ENCODE measurements at regions not wholly inside any gene's neighbourhood (a gene's known extent, or its start where the extent isn't known, plus 50 kb on each side); places are given as distances from the start of the nearest gene placed in this dataset.

GRCh38 chr18:1573732-1574131, 669.1 kb downstream of the ADCYAP1 start:
- in situ Hi-C loops (cut with HindIII; ENCODE audit: low sequenced_read_pairs), result no loop called here

GRCh38 chr18:1575084-1575483, 670.4 kb downstream of the ADCYAP1 start:
- in situ Hi-C loops (cut with HindIII; ENCODE audit: low sequenced_read_pairs), result no loop called here

More at GRCh38 chr18:1573732-1574131, 669.1 kb downstream of the ADCYAP1 start:
- DNase-seq (ENCODE audit: low spot score), result no peak

GRCh38 chr18:1578505-1578904, 673.8 kb downstream of the ADCYAP1 start:
- DNase-seq (ENCODE audit: low spot score), result no peak
- in situ Hi-C loops (cut with HindIII; ENCODE audit: low sequenced_read_pairs), result no loop called here

More at GRCh38 chr18:1575084-1575483, 670.4 kb downstream of the ADCYAP1 start:
- no peak for DNase-seq (ENCODE audit: low spot score)

DNA sequence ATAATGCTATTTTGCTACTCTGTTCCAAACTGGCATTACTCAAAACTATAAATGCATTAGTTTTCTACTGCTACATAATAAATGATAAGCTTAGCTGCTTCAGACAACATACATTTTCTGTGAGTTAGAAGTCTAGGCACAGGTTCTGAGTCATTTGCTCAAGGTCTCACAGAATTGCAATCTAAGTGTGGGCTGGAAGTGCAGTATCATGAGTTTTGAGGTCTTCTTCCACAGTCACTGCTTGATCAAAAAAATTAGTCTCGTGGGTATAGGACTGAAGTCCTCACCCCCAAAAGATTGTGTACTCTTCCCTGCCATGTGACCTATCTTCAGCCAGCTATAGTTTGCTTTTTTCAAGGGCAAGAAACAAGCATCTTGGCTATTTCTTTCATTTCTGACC, 676.9 kb downstream of the ADCYAP1 start:
- in situ Hi-C loops (cut with HindIII; ENCODE audit: low sequenced_read_pairs), result no loop called here
- no peak for DNase-seq (ENCODE audit: low spot score)

DNA sequence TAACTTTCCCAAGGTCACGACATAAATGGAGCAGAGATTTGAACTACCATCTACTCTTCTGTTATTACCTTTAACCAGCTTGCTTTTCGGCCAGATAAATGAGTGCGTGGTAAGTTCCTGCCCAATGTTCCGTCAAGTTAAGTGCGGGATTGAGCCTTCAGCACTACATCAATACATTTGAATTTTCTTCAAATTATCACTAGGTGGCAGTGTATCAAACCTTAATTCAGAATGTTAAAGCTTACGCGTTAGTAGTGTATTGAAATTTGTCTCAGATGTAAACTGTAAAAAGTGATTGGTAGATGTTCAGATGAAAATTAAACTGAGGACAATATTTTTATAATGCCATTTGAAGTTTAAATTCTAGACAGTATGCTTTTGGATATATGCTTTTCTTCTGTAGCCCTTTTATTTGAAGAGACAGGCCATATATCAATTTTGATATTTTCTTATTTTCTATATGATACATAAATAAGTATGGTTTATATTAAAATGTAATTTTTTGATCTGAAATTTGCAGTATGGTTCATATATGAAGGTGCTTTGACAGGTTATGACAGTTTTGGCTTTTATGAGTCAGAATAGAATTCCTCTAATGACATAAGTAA, 681.3 kb downstream of the ADCYAP1 start:
- in situ Hi-C loops (cut with HindIII; ENCODE audit: low sequenced_read_pairs), result no loop called here
- DNase-seq (ENCODE audit: low spot score), result peak; percentile 31

DNA sequence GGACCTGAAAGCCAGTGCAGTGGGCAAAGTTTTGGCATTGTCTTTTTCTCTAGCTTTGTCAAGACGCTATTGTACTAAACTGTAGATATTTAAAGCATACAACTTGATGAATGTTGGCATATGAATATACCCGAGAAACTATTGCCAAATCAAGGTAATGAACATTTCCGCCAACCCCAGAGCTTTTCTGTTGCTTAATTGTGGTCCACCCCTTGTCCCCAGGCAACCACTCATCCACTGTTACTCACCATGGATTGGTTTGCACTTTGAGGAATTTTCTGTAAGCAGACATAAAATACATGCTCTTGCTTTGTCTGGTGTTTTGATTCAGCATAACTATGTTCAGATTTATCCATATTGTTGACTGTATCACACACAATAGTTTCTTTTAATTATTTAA, 688.4 kb downstream of the ADCYAP1 start:
- in situ Hi-C loops (cut with HindIII; ENCODE audit: low sequenced_read_pairs), result no loop called here
- no peak for DNase-seq (ENCODE audit: low spot score)

DNA sequence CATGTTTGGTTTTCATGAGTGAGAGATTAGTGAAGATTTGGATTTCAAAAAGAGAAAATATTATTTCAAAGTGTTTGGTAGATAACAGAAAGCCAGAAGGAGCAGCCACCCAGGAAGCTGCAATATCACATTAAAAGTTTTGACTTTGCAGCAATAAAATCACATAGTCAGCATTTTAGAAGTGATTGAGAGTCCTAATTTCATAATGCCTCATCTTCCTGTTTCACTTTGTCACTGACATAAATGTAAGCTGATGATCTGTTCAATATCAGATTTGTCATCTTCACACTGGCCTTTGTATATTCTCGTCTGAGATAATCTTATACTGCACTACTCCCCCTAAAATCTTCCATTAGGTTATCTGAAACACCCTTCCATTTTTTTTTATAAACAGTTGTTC, 690.5 kb downstream of the ADCYAP1 start:
- DNase-seq (ENCODE audit: low spot score), result no peak
- in situ Hi-C loops (cut with HindIII; ENCODE audit: low sequenced_read_pairs), result no loop called here

- in situ Hi-C loops (cut with HindIII; ENCODE audit: low sequenced_read_pairs), result no loop called here
- no peak for DNase-seq (ENCODE audit: low spot score)
These were observed 694.5 kb downstream of the ADCYAP1 start for GRCh38 chr18:1599196-1599595.

DNA sequence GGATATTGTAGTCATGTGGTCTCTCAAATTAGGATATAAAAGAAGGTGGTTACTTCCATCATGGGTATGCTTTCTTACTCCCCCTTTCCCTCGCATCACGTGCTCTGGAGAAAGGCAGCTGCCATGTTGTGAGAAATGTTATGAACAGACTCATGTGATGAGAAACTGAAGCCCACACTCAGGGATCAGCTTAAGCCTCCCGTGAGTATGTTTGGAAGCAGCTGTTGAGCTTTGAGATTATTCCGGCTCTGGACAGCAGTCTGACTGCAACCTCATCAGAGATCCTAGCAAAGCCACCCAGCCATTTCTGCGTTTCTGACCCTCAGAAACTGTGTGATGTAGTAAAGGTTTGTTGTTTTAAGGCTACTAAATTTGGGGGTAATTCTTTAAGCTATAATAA, 700.1 kb downstream of the ADCYAP1 start:
- in situ Hi-C loops (cut with HindIII; ENCODE audit: low sequenced_read_pairs), result no loop called here
- no peak for DNase-seq (ENCODE audit: low spot score)

- in situ Hi-C loops (cut with HindIII; ENCODE audit: low sequenced_read_pairs), result no loop called here
- no peak for DNase-seq (ENCODE audit: low spot score)
These were observed 713.7 kb downstream of the ADCYAP1 start for GRCh38 chr18:1618364-1618763.

DNA sequence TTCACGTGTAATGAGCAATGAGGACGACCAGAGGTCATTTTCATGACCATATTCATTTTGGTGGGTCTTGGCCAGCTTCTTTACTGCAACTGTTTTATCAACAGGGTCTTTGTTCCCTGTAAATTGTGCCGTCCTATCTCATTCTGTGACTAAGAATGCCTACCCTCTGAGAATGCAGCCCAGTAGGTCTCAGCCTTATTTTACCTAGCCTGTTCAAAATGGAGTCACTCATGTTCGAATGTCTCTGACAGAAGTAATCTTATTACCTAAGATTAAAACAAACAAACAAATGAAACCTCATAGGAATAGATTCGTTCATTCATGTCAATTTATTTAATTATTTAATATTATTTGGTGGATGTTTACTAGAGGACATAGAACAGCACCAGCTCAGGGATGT, 714.8 kb downstream of the ADCYAP1 start:
- DNase-seq (ENCODE audit: low spot score), result no peak
- in situ Hi-C loops (cut with HindIII; ENCODE audit: low sequenced_read_pairs), result no loop called here

DNA sequence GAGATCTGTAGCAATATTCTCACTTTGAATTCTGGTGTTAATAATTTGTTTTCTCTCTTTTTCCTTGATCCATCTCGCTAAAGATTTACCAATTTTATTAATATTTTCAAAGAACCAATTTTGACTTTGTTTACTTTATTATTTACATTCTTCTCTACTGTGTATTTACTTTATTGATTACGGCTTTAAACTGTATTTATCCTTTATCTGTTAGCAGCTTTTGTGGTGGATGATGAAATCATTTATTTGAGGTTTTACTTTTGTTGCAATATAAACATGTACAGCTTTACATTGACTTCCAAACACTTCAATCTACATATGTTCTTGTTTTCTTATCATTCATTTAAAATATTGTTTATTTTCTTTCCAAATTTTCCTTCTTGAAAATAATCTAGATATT, 719.9 kb downstream of the ADCYAP1 start:
- in situ Hi-C loops (cut with HindIII; ENCODE audit: low sequenced_read_pairs), result no loop called here
- DNase-seq (ENCODE audit: low spot score), result no peak

GRCh38 chr18:1627494-1627893, 722.8 kb downstream of the ADCYAP1 start:
- DNase-seq (ENCODE audit: low spot score), result no peak
- in situ Hi-C loops (cut with HindIII; ENCODE audit: low sequenced_read_pairs), result no loop called here

- in situ Hi-C loops (cut with HindIII; ENCODE audit: low sequenced_read_pairs), result no loop called here
- no peak for DNase-seq (ENCODE audit: low spot score)
These were observed 744.0 kb downstream of the ADCYAP1 start for GRCh38 chr18:1648712-1649111.

DNA sequence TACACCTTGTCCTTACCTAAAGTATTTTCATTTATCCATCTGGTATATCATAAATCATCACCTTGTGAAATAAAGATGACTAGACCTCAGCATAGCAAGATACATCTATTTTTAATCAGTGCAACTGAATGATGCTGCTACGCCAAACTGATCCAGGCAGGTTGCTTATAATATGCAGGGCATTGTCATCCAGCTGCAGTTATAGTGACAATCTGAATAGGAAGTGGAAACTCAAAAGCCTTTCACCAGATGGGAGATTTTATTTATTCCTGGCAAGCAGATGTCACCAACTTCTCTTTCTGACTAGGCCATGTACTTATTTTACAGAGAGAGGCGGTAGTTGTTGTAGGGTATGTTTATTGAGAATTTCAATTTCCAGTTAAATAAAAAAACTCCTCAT, 747.3 kb downstream of the ADCYAP1 start:
- in situ Hi-C loops (cut with HindIII; ENCODE audit: low sequenced_read_pairs), result no loop called here
- no peak for DNase-seq (ENCODE audit: low spot score)

- in situ Hi-C loops (cut with HindIII; ENCODE audit: low sequenced_read_pairs), result no loop called here
- no peak for DNase-seq (ENCODE audit: low spot score)
These were observed 749.2 kb downstream of the ADCYAP1 start for GRCh38 chr18:1653873-1654272.

GRCh38 chr18:1657876-1658275, 753.2 kb downstream of the ADCYAP1 start:
- DNase-seq (ENCODE audit: low spot score), result no peak
- in situ Hi-C loops (cut with HindIII; ENCODE audit: low sequenced_read_pairs), result no loop called here

- in situ Hi-C loops (cut with HindIII; ENCODE audit: low sequenced_read_pairs), result no loop called here
- DNase-seq (ENCODE audit: low spot score), result no peak
These were observed 754.4 kb downstream of the ADCYAP1 start for GRCh38 chr18:1658908-1659566.

DNA sequence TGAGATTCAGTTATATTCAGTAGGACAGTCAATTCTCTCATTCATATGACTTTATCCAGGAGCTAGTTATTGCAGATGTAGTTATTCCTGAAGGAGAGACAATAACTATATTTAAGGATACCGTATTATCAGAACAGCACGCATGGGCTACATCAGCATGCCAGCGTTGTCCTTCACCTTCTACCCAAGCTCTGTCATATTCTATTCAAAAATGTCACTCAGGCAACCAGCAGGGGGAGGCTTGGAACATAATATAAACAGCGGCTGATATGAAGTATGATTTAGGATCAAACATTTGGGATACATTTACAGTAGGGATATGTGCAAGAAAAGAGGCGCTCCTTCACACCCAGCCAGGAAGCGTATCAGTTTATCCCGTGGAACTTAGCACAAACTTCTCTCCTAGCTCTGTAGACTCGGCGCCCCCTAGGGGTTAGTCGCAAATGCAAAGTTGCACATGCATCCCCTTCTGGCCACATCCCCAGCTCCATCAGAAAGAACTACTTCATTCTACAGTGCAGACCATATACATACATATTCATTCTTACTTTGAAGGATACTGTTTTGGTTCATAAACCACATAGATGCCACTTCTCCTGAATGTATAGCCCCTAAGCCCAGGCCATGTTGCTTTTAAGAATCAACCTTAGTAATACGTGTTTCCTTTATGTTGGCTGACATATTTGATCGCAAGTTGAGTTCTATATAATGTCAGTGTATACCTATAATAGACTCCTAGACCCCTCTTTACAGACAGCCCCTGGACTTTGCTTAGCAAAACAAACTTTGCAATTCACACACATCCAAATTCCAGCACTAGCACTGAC, 759.4 kb downstream of the ADCYAP1 start:
- in situ Hi-C loops (cut with HindIII; ENCODE audit: low sequenced_read_pairs), result no loop called here
- DNase-seq (ENCODE audit: low spot score), result no peak

DNA sequence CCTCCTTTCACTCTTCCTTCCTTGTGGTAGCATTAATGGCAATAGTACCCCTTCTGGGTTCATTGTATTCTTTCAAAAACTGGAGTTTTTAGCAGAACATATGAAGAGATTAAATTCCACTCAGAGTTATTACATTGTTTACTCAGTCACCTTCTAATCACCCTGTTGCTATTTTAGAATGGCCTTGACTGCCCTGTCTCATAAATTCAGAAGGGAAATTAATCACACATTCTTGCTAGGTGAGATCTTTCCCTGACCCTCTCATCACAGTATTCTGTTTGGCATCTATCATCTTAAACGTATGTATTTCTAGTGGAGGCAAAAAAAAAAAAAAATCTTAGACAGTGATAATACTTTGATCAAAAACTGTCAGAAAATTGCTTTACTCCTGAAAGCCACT, 760.4 kb downstream of the ADCYAP1 start:
- in situ Hi-C loops (cut with HindIII; ENCODE audit: low sequenced_read_pairs), result no loop called here
- no peak for DNase-seq (ENCODE audit: low spot score)

Measured in G401 (cell line).